ENCODE measurements at regions not wholly inside any gene's neighbourhood (a gene's known extent, or its start where the extent isn't known, plus 50 kb on each side); places are given as distances from the start of the nearest gene placed in this dataset.

- BruUV-seq (replicated peaks): no TSS peak
- Mint-ChIP-seq H3K27ac (ENCODE audit: low read depth, unreplicated experiment) (no peak overlapping the region), H3K9me3 (ENCODE audit: unreplicated experiment) (no peaks in the 10 kb centered on the region), H3K27me3 (ENCODE audit: insufficient read depth, unreplicated experiment) (no peaks in the 10 kb centered on the region), H3K4me3 (ENCODE audit: unreplicated experiment) (no peak overlapping the region), H3K4me1 (ENCODE audit: insufficient read depth, unreplicated experiment) (peaks cover 6% of the 10 kb centered on the region), H3K36me3 (ENCODE audit: insufficient read depth, unreplicated experiment) (no peaks in the 10 kb centered on the region)
- no peak for DNase-seq (ENCODE audit: unreplicated experiment)
- ChIA-PET POLR2A (no interaction called here), CTCF (interaction anchor here (0.6 to 0.7 kb wide), 3 partner anchors 8 to 298 kb away, joined by 3 read pairs; no protein-coding TSS in a partner anchor)
- TF ChIP-seq CTCF (IDR thresholded peaks at IDR 0.05; ENCODE audit: unreplicated experiment): no peak
- intact Hi-C loops (cut with micrococcal nuclease): no loop called here
Measured at GRCh38 chr5:130425424-130425823, 521.2 kb downstream of the CHSY3 start.

GRCh38 chr5:130424341-130424740 lies 520.1 kb downstream of the CHSY3 start:
- Mint-ChIP-seq H3K4me3 (ENCODE audit: unreplicated experiment) (no peak overlapping the region), H3K27me3 (ENCODE audit: insufficient read depth, unreplicated experiment) (no peaks in the 10 kb centered on the region), H3K27ac (ENCODE audit: low read depth, unreplicated experiment) (no peak overlapping the region), H3K4me1 (ENCODE audit: insufficient read depth, unreplicated experiment) (peaks cover 6% of the 10 kb centered on the region), H3K36me3 (ENCODE audit: insufficient read depth, unreplicated experiment) (no peaks in the 10 kb centered on the region), H3K9me3 (ENCODE audit: unreplicated experiment) (no peaks in the 10 kb centered on the region)
- BruUV-seq (replicated peaks): no TSS peak
- CTCF ChIA-PET: interaction anchor here (0.6 kb wide), 1 partner anchor 41 kb away, joined by 3 read pairs; no protein-coding TSS in a partner anchor
- no peak for TF ChIP-seq CTCF (IDR thresholded peaks at IDR 0.05; ENCODE audit: unreplicated experiment)
- intact Hi-C loops (cut with micrococcal nuclease): no loop called here
- no peak for DNase-seq (ENCODE audit: unreplicated experiment)
- POLR2A ChIA-PET: interaction anchor here (0.8 kb wide), 1 partner anchor 974 kb away, joined by 4 read pairs; no protein-coding TSS in a partner anchor

- no peaks in the 10 kb centered on the region for H3K27me3 Mint-ChIP-seq (ENCODE audit: insufficient read depth, unreplicated experiment)
- POLR2A ChIA-PET: no interaction called here
- BruUV-seq (replicated peaks): no TSS peak
Measured at GRCh38 chr5:130402906-130403305, 498.6 kb downstream of the CHSY3 start.

GRCh38 chr5:130400091-130400490 lies 495.8 kb downstream of the CHSY3 start:
- no peaks in the 10 kb centered on the region for H3K27me3 Mint-ChIP-seq (ENCODE audit: insufficient read depth, unreplicated experiment)
- TF ChIP-seq CTCF (IDR thresholded peaks at IDR 0.05; ENCODE audit: unreplicated experiment): no peak
- ChIA-PET POLR2A (interaction anchor here (1.2 kb wide), 1 partner anchor 10 kb away, joined by 6 read pairs; no protein-coding TSS in a partner anchor), CTCF (interaction anchor here (0.6 kb wide), 2 partner anchors 709 to 817 kb away, joined by 3 read pairs; no protein-coding TSS in a partner anchor)
- intact Hi-C loops (cut with micrococcal nuclease): no loop called here
- H3K27ac Mint-ChIP-seq (ENCODE audit: low read depth, unreplicated experiment): peak overlapping the region; percentile 64
- peaks cover 16% of the 10 kb centered on the region for H3K4me1 Mint-ChIP-seq (ENCODE audit: insufficient read depth, unreplicated experiment)
- BruUV-seq (replicated peaks): no TSS peak
- no peaks in the 10 kb centered on the region for H3K36me3 Mint-ChIP-seq (ENCODE audit: insufficient read depth, unreplicated experiment)
- H3K4me3 Mint-ChIP-seq (ENCODE audit: unreplicated experiment): no peak overlapping the region
- peak; percentile 43 for DNase-seq (ENCODE audit: unreplicated experiment)
- peaks cover 6% of the 10 kb centered on the region for H3K9me3 Mint-ChIP-seq (ENCODE audit: unreplicated experiment)

More at GRCh38 chr5:130402906-130403305, 498.6 kb downstream of the CHSY3 start:
- H3K4me3 Mint-ChIP-seq (ENCODE audit: unreplicated experiment): no peak overlapping the region
- intact Hi-C loops (cut with micrococcal nuclease): no loop called here
- peaks cover 6% of the 10 kb centered on the region for H3K9me3 Mint-ChIP-seq (ENCODE audit: unreplicated experiment)
- peaks cover 16% of the 10 kb centered on the region for H3K4me1 Mint-ChIP-seq (ENCODE audit: insufficient read depth, unreplicated experiment)
- CTCF ChIA-PET: no interaction called here
- no peak for DNase-seq (ENCODE audit: unreplicated experiment)
- H3K27ac Mint-ChIP-seq (ENCODE audit: low read depth, unreplicated experiment): no peak overlapping the region
- no peak for TF ChIP-seq CTCF (IDR thresholded peaks at IDR 0.05; ENCODE audit: unreplicated experiment)
- no peaks in the 10 kb centered on the region for H3K36me3 Mint-ChIP-seq (ENCODE audit: insufficient read depth, unreplicated experiment)
